Limb (tissue), 2 donors: ENCODE measurements at regions not wholly inside any gene's neighbourhood (a gene's known extent, or its start where the extent isn't known, plus 50 kb on each side); places are given as distances from the start of the nearest gene placed in this dataset.

Experiments used
- DNase-seq, 2 donors: peaks; one replicate each; pipeline ENCODE4 v3.0.0-alpha.2; 2016; ENCODE audit errors: extremely low spot score in 2 of 2

- no peak for DNase-seq
Measured at GRCh38 chr11:115716080-115716479, 211.9 kb upstream of the CADM1 start.

- no peak for DNase-seq
Measured at GRCh38 chr11:115715251-115715770, 211.1 kb upstream of the CADM1 start.

GRCh38 chr11:115712296-115712695 is 208.1 kb upstream of the CADM1 start:
- DNase-seq: no peak

- DNase-seq: peak in 1 of 2 donors; percentile 48
Measured at GRCh38 chr11:115710980-115711379, 206.8 kb upstream of the CADM1 start.

GRCh38 chr11:115710426-115710825 is 206.2 kb upstream of the CADM1 start:
- DNase-seq: no peak

GRCh38 chr11:115709297-115709696 is 205.1 kb upstream of the CADM1 start:
- no peak for DNase-seq

- no peak for DNase-seq
Measured at GRCh38 chr11:115707180-115707905, 203.1 kb upstream of the CADM1 start.

GRCh38 chr11:115706626-115707135 is 202.5 kb upstream of the CADM1 start:
- DNase-seq: no peak

- DNase-seq: no peak
Measured at GRCh38 chr11:115705200-115705599, 201.0 kb upstream of the CADM1 start.

GRCh38 chr11:115700981-115701875 is 197.0 kb upstream of the CADM1 start:
- DNase-seq: no peak

- DNase-seq: no peak
Measured at GRCh38 chr11:115700496-115700895, 196.3 kb upstream of the CADM1 start.

- peak in 1 of 2 donors; percentile 87 for DNase-seq
Measured at GRCh38 chr11:115699733-115700132, 195.5 kb upstream of the CADM1 start.

GRCh38 chr11:115699326-115699725 is 195.1 kb upstream of the CADM1 start:
- no peak for DNase-seq

- DNase-seq: no peak
Measured at GRCh38 chr11:115698243-115698642, 194.0 kb upstream of the CADM1 start.

GRCh38 chr11:115696563-115696962 is 192.3 kb upstream of the CADM1 start:
- peak in 1 of 2 donors; percentile 18 for DNase-seq

GRCh38 chr11:115695677-115696364 is 191.6 kb upstream of the CADM1 start:
- DNase-seq: peak in 1 of 2 donors; percentile 42

GRCh38 chr11:115693002-115693401 is 188.8 kb upstream of the CADM1 start:
- no peak for DNase-seq

GRCh38 chr11:115691030-115691429 is 186.8 kb upstream of the CADM1 start:
- DNase-seq: no peak

GRCh38 chr11:115687934-115688333 is 183.7 kb upstream of the CADM1 start:
- DNase-seq: no peak

- DNase-seq: peak in 1 of 2 donors; percentile 63
Measured at GRCh38 chr11:115684699-115685098, 180.5 kb upstream of the CADM1 start.

- DNase-seq: no peak
Measured at GRCh38 chr11:115684135-115684534, 179.9 kb upstream of the CADM1 start.
